Testis (tissue), 2 donors: ENCODE measurements at regions not wholly inside any gene's neighbourhood (a gene's known extent, or its start where the extent isn't known, plus 50 kb on each side); places are given as distances from the start of the nearest gene placed in this dataset.

Source experiments
- DNase-seq: peaks from one replicate; pipeline ENCODE4 v3.0.0-alpha.2; 2019
- H3K27ac ChIP-seq, 2 donors: fragments of 200-600 bp; sonication (generic); one replicate each; pipeline ENCODE4 v1.5.1; 2019
- H3K27me3 ChIP-seq: fragments of 200-600 bp; sonication (generic); one replicate; pipeline ENCODE4 v1.5.1; 2019
- H3K36me3 ChIP-seq: fragments of 200-600 bp; sonication (generic); one replicate; pipeline ENCODE4 v1.5.1; 2017; ENCODE audit warnings: low read depth; ENCODE audit errors: missing control alignments
- H3K4me1 ChIP-seq: fragments of 200-600 bp; sonication (generic); one replicate; pipeline ENCODE4 v1.5.1; 2019
- H3K4me3 ChIP-seq, 2 donors: fragments of 200-600 bp; sonication (generic); one replicate each; pipeline ENCODE4 v1.5.1; 2017 to 2019
- H3K9me3 ChIP-seq: fragments of 200-600 bp; sonication (generic); one replicate; pipeline ENCODE4 v1.5.1; 2017
- POLR2A ChIP-seq: fragments of 450-650 bp; IDR thresholded peaks from one replicate; pipeline ENCODE4 v1.6.1; 2017; ENCODE audit warnings: antibody characterized with exemption, mild to moderate bottlenecking, moderate library complexity
- WGBS, 2 donors: methylation state at CpG; one replicate each; pipeline ENCODE4 v1.1.5; 2018; 5-methylcytosine and 5-hydroxymethylcytosine counted together
- intact Hi-C: fragments of 100-400 bp; cut with DNase I; formaldehyde crosslinking; loops from one replicate; pipeline ENCODE4 v1.15.1; 2023; ENCODE audit warnings: low total_unique reads
- TF ChIP-seq, protein P1 (sequence below), 3 experiments: fragments of 450-650 bp in 2 of 3; fragments of 200-600 bp in 1 of 3; sonication (generic) in 1 of 3; IDR thresholded peaks; one replicate each; pipeline ENCODE4 v1.5.1; 2016 to 2019; ENCODE audit warnings: antibody characterized with exemption in 3 of 3, mild to moderate bottlenecking in 2 of 3, moderate library complexity in 1 of 3

- WGBS, 2 donors, result 88 to 91% methylated on average over 7 of the region's 7 CpGs
These were observed 415.4 kb downstream of the MN1 start for GRCh38 chr22:27386186-27386585.

GRCh38 chr22:27387561-27387960 lies 414.0 kb downstream of the MN1 start:
- no peak for DNase-seq

More at GRCh38 chr22:27386186-27386585, 415.4 kb downstream of the MN1 start:
- Histone ChIP-seq H3K36me3 (no peaks in the 10 kb centered on the region), H3K4me1 (no peaks in the 10 kb centered on the region), H3K9me3 (no peaks in the 10 kb centered on the region), H3K4me3 (no peak overlapping the region), H3K27me3 (no peaks in the 10 kb centered on the region), H3K27ac (no peak overlapping the region)
- DNase-seq, result no peak
- TF ChIP-seq, protein P1, sequence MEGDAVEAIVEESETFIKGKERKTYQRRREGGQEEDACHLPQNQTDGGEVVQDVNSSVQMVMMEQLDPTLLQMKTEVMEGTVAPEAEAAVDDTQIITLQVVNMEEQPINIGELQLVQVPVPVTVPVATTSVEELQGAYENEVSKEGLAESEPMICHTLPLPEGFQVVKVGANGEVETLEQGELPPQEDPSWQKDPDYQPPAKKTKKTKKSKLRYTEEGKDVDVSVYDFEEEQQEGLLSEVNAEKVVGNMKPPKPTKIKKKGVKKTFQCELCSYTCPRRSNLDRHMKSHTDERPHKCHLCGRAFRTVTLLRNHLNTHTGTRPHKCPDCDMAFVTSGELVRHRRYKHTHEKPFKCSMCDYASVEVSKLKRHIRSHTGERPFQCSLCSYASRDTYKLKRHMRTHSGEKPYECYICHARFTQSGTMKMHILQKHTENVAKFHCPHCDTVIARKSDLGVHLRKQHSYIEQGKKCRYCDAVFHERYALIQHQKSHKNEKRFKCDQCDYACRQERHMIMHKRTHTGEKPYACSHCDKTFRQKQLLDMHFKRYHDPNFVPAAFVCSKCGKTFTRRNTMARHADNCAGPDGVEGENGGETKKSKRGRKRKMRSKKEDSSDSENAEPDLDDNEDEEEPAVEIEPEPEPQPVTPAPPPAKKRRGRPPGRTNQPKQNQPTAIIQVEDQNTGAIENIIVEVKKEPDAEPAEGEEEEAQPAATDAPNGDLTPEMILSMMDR (IDR thresholded peaks at IDR 0.05), result no peak
- intact Hi-C loops, result loop anchor here (10.0 kb wide), 1 partner anchor 621 kb away; no protein-coding TSS in a partner anchor

GRCh38 chr22:27388090-27388600 lies 413.4 kb downstream of the MN1 start:
- no peaks in the 10 kb centered on the region for H3K36me3 ChIP-seq
- H3K4me3 ChIP-seq, result no peak overlapping the region
- DNase-seq, result no peak
- H3K4me1 ChIP-seq, result no peaks in the 10 kb centered on the region
- no peak overlapping the region for H3K27ac ChIP-seq
- 91 to 100% methylated on average over 2 to 3 of the region's 3 CpGs for WGBS, 2 donors
- TF ChIP-seq POLR2A, result no peak
- TF ChIP-seq, protein P1 (IDR thresholded peaks at IDR 0.05), result no peak
- H3K9me3 ChIP-seq, result no peaks in the 10 kb centered on the region
- no peaks in the 10 kb centered on the region for H3K27me3 ChIP-seq
- intact Hi-C loops, result loop anchor here (10.0 kb wide), 1 partner anchor 623 kb away; no protein-coding TSS in a partner anchor

More at GRCh38 chr22:27387561-27387960, 414.0 kb downstream of the MN1 start:
- H3K27me3 ChIP-seq, result no peaks in the 10 kb centered on the region
- no peaks in the 10 kb centered on the region for H3K4me1 ChIP-seq
- intact Hi-C loops, result loop anchor here (10.0 kb wide), 1 partner anchor 623 kb away; no protein-coding TSS in a partner anchor
- TF ChIP-seq POLR2A, result no peak
- TF ChIP-seq, protein P1 (IDR thresholded peaks at IDR 0.05), result no peak
- no peaks in the 10 kb centered on the region for H3K9me3 ChIP-seq
- no peaks in the 10 kb centered on the region for H3K36me3 ChIP-seq
- H3K27ac ChIP-seq, result no peak overlapping the region
- H3K4me3 ChIP-seq, result no peak overlapping the region
- WGBS, 2 donors, result 77 to 85% methylated on average over 6 of the region's 6 CpGs

DNA sequence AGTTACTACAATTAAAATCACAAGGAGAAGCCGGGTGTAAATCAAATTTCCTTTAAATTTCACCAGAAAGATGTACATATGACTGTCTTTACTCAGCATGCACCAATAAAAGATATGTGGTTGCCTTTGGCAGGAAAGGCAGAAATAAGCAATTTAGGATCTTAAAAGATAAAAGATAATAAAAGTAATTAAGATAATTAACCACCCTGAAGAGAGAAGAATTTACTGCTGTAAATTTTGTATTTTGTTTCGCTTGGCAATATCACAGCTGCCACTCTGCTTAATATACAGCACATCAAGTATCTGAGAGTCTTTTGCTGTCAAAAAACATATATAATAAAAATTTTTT lies 411.9 kb downstream of the MN1 start:
- Histone ChIP-seq H3K4me3 (no peak overlapping the region), H3K27ac (no peak overlapping the region), H3K4me1 (no peaks in the 10 kb centered on the region), H3K36me3 (no peaks in the 10 kb centered on the region), H3K9me3 (no peaks in the 10 kb centered on the region), H3K27me3 (no peaks in the 10 kb centered on the region)
- WGBS, 2 donors, result 78 to 89% methylated on average over 2 of the region's 2 CpGs
- DNase-seq, result no peak
- TF ChIP-seq POLR2A, result no peak
- TF ChIP-seq, protein P1 (IDR thresholded peaks at IDR 0.05), result no peak
- intact Hi-C loops, result loop anchor here (10.0 kb wide), 1 partner anchor 625 kb away; no protein-coding TSS in a partner anchor
